ENCODE measurements at regions not wholly inside any gene's neighbourhood (a gene's known extent, or its start where the extent isn't known, plus 50 kb on each side); places are given as distances from the start of the nearest gene placed in this dataset.

DNA sequence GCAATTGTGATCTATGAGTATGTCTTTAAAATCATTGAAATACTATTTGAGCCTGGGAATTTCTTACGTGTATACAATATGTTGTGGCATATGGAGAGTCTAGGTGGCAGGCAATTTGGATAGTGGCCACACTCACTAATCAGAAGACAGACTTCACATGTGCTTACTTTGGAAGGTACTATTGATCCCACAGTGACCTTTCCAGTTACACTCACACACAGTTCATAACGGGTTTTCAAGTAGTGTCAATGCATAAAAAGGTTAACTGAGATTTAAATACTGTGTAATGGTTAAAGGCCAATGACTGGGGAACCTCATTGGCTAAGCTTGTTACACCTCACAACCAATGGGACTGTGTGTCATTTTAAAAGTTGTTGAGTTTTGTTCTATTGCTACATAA lies 783.2 kb downstream of the RPA4 start:
- DNase-seq (ENCODE audit: low spot score) = no peak

DNA sequence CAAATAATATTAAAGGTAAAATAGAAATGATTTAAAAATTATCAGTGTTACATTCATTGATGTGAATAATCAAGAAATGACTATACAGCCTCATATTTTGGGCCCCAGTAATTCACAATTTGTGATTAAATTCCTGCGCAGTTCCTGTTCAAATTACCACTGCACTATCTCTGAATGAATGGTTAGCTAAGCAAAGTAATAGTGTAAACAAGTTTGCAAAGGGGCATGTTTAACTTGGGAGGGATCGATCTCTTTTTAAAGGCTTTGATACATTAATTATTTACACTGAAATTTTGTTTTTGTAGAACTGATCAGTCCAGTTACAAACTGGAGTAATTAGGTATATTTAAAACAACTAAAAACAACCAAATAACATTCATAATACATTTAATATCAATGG lies 784.4 kb downstream of the RPA4 start:
- no peak for DNase-seq (ENCODE audit: low spot score)

DNA sequence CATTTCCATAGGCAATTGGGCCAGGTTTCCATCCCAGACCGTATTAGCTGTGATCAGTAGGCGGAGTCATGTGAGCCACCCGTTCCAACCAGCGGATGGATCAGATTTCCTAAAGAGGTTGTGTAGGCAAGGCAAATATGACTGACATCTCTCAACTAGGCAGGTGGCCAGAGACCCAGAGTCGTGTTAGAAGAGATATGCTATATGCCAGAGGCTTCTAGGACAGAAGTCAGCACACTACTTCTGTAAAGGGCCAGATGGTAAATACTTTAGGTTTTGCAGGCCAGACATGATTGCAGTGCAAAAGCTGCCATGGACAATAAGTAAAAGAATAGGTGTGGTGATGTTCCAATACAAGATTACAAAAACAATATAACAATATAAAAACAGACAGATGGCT lies 788.4 kb downstream of the RPA4 start:
- no peak for DNase-seq (ENCODE audit: low spot score)

DNA sequence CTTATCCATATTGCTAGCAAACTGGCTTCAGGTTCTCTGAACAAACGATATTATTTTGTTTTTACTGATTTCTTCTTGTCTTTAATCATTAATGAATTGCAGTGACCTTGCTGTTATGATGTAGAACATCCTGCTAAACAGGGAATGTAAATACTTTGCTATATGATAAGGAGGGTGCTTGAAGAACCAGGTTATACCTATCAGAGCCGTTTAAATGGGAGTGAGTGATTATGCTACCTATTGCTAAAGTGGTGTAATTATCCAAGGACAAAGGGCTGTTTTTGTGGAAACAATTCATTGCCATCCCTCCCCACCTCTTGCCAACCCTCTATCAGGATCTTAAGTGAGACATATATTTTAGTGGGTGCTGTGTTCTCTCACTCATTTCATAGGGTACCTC lies 788.9 kb downstream of the RPA4 start:
- no peak for DNase-seq (ENCODE audit: low spot score)

DNA sequence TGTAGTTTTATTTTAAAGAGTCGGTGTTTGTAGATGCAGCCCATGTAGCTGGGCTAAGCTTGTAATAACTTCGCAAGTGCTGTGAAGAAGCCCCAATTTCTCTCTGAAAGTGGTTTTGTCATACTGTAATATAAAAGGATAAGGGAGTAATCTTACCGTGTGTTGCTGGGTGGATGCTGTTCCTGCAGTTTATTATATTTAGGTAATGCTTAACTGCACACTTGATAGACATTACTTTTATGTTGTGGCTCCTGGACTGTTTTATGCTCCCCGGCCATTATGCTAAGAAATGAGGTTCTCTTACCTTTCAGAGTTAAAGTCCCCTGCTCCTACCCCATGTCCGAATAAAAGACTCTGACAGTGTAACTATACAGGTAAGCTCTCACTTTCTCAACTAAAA lies 789.4 kb downstream of the RPA4 start:
- DNase-seq (ENCODE audit: low spot score) = no peak

DNA sequence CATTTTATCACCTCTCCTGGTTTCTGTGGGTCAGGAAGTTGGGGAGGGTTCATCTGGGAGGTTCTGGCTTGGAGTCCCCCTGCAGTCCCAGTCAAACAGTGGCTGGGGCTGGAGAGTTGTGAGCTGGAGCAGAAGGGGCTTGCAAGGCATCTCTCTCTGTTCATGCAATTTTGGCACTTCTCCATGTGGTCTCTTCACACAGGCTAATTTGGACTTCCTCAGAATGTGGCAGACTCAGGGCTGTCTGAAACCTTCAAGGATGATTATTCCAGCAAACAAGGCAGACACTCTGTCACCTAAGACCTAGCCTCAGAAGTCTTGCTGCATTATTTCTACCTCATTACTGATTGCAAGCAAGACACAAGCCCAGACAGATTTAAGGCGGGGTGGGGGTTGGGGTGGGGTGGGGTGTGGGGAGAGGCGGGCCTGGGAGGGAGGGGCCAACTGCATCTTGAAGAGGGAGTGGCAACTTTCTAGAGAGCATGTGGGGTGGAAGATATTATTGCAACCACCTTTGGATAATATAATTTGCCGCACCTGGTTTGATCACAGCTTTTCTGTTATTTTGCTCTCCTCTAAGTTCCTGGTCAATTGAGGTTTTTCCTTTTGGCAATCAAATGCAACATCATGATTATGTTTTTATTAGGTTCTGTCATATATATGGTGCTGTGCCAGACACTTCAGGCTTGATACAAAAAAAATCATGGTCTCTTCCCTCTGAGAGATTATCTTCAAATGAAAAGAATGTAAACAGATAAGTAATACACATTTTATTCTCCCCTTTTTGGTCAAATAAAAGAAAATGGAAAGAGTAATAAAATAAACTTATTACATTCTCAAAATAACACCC lies 799.5 kb downstream of the RPA4 start:
- no peak for DNase-seq (ENCODE audit: low spot score)

DNA sequence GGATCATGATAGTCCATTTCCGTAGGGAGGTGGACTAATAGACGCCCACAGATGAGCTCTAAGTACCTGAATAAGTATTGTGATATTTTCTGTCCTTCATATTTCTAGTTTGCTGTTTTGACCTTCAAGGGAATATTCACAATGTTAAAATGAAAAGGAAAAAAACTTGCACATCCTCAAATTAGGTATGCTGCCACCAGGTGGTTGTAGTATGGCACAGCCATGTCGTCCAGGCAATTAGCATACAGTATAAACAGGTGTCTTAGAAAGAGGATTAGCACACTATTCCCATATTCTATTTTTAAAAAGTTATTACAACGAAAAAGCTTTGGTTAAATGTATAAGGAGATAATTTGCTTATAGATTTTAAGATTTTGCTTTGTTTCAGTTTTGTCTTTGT lies 802.0 kb downstream of the RPA4 start:
- DNase-seq (ENCODE audit: low spot score) = peak; percentile 2

DNA sequence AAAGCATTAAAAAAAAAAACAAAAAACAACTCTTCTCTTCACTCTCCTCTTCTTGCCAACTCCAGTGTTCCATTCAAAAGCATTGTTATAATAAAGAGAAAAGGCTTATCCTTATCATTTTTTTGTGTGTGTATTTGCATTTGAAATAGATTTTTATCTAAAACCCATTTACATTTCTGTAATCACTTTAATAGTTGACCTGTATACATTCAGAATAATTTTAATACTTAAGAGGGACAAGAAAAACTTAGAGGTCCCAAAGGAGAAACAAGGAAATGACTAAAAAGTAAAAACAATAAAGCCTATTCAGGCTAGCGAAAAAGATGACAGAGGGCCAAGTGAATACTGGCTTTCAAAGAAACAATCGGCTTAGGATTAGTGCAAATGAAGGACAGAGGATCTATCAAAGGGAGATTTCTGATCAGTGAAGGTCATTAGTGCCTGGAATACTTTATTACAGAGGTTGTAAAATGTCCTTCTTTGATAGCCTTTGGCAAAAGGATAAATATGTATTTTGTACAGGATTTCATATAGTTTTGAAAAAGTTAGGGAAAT lies 808.3 kb downstream of the RPA4 start:
- no peak for DNase-seq (ENCODE audit: low spot score)

DNA sequence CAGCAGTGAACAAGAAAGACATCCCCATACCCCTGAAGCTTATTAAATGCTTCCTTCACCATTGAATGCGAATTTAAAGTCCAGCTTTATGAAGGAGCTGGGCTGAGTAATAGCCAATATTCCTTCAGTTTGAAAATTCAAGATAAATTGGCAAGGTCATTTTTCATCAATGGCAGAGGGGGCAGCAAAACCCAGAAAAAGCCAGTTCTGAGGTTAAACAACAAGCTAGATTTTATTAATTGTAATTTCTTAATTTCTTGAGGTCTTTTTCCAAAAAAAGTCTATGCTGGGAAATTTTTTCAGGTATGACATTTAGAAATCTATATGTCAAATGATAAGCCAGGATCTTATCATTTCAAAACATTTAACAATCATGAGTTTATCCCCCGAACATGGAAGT lies 808.9 kb downstream of the RPA4 start:
- DNase-seq (ENCODE audit: low spot score) = no peak

DNA sequence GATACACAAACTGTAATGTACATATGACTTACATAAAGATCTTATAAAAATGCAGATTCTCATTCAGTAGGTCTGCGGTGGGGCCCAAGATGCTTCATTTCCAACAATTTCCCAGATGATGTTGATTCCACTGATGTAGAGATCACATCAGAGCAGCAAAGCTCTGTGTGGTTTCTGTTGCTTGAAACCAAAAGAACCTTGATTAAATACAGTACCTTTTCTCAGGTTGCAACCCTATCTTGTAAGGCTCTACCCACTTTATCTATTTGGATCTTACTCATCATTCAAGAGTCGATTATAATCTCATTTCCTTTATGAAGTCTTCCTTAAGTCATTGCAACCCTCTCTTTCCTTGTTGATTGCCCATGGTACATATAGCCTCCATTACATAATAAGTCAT lies 816.8 kb downstream of the RPA4 start:
- DNase-seq (ENCODE audit: low spot score) = no peak

DNA sequence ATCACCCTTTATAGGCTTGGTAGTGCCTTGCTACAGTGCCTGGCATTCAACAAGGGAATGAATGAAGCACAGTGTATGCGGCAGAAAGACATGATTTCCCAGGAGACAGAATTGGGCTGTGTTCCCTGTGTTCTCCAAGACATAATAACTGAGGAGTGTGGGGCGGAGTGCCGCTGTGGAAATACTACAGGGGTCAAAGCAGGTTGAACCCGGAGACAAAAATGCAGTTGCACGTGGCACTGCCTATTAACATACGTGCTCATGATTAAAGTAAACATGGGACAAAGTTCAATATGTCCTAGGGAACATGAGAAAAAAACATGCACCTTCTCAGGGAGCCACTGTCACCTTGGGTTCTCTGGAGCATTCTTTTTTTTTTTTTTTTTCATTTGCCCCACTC lies 820.8 kb downstream of the RPA4 start:
- no peak for DNase-seq (ENCODE audit: low spot score)

DNA sequence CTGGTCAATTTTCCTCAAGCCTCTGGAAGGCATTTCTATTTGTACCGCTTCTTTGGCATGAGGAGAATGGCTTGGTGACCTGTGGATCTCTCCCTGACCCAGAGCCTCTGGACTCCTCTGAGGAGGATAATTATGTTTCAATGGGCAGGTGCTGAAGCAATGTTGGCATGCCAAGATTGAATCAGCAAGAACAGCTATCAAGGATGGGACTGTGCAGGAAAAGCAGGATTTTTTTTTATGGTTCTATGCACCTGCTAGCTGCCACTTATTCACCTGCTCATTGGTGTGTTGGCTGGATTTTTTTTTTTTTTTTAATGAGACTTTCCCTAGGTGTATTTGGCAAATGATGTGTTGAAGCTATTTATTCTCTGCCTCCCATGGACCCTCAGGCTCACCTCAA lies 821.2 kb downstream of the RPA4 start:
- DNase-seq (ENCODE audit: low spot score) = no peak

DNA sequence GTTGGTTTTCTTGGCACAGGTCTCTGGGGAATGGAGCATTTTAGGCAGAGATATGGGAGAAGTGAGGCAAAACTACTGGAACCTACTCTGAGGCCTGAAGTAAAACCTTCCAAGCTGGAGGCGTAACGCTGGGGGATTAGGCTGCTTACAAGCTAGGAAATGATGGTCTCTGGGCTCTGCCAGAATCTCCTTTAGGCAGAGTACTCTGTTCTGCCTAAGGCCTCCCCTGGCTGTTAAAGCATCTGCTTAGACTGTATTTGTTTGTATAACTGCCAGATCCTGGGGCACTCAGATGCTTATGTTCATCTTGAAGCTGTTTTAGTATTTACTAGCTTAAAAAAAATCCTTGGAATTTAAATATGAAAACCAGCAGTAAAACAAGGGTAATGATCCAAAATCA lies 822.2 kb downstream of the RPA4 start:
- DNase-seq (ENCODE audit: low spot score) = no peak

DNA sequence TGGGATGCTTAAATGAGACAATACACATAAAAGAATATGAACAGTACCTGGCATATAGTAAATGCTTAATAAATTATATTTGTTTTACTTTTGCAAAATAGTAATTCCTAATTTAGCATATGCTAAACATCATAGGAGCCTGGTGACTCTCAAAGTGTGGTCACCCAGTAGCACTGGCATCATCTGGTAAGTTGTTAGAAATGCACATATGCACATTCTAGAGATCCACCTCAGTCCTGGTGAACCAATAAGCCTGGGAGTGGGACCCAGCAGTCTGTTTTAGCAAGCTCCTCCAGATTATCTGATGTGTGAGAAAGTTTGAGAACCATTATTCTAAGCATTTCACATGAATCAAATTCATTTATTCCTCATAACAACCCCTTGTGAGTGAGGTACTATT lies 830.4 kb downstream of the RPA4 start:
- DNase-seq (ENCODE audit: low spot score) = no peak

DNA sequence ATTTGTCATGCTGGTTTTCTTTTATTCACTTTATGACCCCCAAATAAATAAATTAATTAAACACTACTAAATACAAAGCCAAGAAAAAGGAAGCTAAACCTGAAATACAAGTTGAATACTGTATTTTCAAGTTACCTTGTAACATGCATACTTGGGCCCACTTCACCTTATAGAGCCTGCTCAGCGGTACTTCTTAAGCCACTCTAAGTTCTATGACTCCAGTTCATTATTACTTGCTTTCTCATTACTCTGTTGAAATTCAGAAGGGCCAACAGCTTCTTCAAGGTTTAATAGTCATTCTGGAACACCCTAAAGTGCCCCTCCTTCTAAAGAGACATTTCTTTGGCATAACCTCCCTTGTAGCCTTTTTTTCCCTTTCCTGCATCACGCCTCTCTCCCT lies 844.5 kb downstream of the RPA4 start:
- DNase-seq (ENCODE audit: low spot score) = no peak

DNA sequence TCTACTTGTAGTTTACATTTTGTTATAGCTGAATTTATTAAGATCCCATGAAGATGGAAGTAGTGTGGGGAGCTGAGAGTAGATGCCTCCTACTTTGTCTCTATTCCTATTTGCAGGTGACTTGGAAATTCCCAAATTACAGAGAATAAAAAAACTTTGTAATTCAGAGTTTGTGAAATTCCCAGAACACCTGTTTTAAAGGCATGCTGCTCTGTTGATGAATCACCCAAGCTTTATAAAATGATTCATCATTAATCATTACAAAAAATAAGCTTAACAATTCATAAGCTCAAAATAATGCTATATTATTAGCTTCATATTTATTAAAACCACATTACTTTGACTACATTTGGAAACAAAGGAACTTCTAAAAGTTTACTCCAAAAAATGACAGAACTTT lies 856.3 kb downstream of the RPA4 start:
- no peak for DNase-seq (ENCODE audit: low spot score)

DNA sequence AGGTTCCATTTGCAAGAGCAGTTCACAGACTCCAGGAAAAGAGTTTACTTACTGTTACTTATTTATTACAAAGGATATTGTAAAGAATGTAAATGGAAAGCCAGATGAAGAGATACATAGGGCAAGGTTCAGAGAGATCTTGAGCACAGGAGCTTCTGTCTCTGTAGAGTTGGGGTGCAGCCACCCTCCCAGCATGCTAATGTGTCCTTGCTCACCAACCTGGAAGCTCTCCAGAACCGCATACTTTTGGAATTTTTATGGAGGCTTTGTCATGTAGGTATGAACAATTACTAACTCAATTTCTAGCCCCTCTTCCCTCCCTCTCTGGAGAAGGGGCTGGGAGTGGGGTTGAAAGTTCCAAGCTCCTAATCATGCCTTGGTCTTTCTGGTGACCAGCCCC lies 857.2 kb downstream of the RPA4 start:
- no peak for DNase-seq (ENCODE audit: low spot score)

DNA sequence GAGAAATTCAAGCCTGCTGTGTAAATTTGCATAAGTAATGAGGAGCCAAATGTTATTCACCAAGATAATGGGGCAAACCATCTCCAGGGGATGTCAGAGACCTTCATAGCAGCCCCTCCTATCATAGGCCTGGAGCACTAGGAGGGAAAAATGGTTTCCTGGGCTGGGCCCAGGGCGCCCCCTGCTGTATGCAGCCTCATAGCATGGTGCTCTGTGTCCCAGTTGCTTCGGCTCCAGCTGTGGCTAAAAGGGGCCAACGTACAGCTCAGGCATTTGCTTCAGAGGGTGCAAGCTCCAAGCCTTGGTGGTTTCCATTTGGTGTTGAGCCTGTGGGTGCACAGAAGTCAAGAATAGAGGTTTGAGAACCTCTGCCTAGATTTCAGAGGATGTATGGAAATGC lies 859.3 kb downstream of the RPA4 start:
- DNase-seq (ENCODE audit: low spot score) = no peak

DNA sequence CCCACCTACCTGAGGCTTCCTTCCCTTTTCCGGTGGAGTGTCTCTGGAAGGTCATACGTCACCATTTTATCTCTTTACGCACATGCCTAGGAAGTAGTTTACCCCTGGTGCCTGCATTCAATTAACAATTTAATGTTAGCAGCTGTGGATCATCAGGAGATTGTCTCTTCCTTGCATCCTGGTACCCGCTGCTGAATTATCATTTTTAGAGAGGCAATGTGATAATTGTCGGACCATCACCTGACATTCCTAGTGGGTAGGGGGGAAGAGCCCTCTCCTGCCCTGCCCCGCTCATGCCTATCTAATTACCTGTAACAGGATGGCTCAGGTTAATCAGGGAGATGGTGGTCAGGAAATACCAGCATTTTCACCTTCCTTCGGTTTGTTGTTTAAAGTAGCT lies 863.6 kb downstream of the RPA4 start:
- DNase-seq (ENCODE audit: low spot score) = no peak

DNA sequence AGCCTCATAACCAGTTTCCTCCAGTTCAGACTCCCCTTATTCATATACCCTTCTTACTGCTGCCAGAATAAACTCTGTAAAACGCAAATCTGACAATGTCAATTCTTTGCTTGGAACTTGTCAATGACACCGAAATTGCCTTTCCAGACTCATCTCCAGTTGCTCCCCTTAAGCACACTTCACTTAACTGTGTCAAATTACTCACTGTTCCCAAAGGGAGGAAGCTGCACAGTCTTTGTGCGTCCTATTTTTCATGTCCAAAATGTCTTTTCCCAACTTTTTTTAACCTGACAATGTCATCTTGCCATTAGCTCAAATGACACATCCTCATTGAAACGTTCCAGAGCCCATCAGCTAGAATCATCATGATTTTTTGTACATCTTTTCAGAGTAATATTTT lies 867.3 kb downstream of the RPA4 start:
- no peak for DNase-seq (ENCODE audit: low spot score)

DNA sequence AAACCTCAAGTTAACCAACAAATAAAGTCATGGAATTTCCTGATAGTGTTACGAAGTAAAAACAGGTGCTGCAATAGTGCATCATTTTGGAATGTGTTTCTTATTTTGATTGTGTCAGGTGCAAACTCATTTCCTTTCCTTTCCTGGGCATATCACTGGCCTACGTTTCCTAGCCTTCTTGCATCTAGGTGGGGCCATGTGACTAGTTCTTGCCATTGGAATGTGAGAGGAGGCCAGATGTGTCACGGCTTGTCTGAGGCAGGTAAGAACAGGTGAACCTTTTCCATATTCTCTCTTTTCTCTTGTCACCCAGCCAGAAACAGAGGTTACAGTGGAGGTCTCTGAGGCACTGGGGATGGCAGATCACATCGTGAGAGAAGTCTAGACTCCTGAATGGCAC lies 868.0 kb downstream of the RPA4 start:
- DNase-seq (ENCODE audit: low spot score) = no peak

DNA sequence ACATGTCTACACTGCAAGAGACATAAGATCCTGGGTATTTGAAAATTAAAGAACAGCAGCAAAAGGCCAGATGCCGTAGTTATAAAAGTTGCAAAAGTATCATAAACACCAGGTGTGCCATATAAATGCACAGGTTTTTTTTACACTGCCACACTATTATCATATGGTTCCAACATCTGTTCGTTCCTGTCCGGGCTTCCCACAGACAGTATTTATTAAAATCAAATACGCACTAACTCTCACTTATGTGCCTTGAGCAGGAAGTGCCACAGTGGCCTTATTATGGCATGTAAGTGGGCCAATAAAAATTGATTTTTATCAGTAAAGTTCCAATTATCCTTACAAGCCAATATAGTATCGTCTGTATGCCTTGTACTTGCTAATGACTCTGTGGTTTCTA lies 873.2 kb downstream of the RPA4 start:
- DNase-seq (ENCODE audit: low spot score) = no peak

DNA sequence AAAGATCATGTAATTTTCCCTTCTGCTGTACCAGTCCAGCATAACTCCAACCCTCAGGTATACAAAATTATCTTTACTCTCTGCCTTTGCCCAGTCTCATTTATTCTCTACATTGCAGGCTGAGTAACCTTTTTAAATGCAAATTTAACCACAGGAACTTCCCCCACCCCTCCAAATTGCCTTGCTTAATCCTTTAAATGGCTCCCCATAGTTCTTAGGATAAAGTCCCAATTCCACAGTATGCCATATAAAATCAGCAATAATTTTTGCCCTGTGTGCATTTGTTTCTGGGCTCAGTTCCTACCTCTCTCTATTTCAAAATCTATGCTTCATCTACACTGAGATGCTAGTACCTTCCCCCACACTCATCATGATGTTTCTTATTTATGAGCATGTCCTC lies 879.7 kb downstream of the RPA4 start:
- DNase-seq (ENCODE audit: low spot score) = no peak

DNA sequence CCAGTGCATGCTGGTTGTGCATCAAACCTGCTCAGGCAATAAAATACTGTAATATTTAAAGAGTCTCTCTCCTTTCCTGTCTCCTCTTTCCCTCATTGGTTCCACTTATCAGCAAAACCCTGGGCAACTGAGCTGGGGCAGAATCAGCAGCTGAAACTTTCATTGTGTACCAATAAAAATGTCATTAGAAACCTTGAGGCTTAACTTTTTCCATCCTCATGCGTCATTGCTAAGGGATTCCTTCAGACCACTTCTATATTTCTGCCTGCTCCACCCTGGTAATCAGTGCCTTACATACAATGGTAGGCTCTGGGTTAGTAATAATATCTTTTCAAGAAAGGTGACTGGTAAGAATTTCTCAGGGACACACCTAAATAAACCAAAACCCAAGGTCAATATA lies 880.3 kb downstream of the RPA4 start:
- DNase-seq (ENCODE audit: low spot score) = no peak
